ENCODE measurements at regions not wholly inside any gene's neighbourhood (a gene's known extent, or its start where the extent isn't known, plus 50 kb on each side); places are given as distances from the start of the nearest gene placed in this dataset.

DNA sequence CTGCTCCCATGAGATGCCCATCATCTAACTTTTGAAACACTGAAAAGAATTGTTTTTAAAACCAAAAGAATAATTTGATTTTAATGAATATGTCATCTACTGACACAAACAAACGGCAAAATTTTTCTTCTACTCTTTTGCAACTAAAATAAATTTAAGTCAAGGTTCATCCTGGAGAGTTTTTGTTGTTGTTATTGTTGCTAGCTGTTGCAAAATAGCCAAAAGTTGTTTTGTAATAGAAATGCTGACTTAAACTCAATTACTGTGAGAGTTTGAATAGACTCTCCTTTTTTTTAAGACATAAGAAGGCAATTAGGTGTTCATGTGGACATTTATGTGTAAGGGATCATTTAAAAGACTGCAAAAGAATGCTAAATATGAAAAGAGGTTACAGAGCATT, 146.0 kb upstream of the SEM1 start:
- no peaks in the 10 kb centered on the region for H3K9me3 ChIP-seq (ENCODE audit: low read depth)
- TF ChIP-seq EZH2 (IDR thresholded peaks at IDR 0.05; ENCODE audit: borderline replicate concordance) (no peak), EZH2phosphoT487 (IDR thresholded peaks at IDR 0.05; ENCODE audit: low read depth, severe bottlenecking, unreplicated experiment) (no peak)
- TF ChIP-seq, protein P1, sequence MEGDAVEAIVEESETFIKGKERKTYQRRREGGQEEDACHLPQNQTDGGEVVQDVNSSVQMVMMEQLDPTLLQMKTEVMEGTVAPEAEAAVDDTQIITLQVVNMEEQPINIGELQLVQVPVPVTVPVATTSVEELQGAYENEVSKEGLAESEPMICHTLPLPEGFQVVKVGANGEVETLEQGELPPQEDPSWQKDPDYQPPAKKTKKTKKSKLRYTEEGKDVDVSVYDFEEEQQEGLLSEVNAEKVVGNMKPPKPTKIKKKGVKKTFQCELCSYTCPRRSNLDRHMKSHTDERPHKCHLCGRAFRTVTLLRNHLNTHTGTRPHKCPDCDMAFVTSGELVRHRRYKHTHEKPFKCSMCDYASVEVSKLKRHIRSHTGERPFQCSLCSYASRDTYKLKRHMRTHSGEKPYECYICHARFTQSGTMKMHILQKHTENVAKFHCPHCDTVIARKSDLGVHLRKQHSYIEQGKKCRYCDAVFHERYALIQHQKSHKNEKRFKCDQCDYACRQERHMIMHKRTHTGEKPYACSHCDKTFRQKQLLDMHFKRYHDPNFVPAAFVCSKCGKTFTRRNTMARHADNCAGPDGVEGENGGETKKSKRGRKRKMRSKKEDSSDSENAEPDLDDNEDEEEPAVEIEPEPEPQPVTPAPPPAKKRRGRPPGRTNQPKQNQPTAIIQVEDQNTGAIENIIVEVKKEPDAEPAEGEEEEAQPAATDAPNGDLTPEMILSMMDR (IDR thresholded peaks at IDR 0.05; ENCODE audit: poor library complexity): no peak
- no peaks in the 10 kb centered on the region for H3K79me2 ChIP-seq
- H4K20me1 ChIP-seq (ENCODE audit: insufficient read depth, poor library complexity, severe bottlenecking): no peaks in the 10 kb centered on the region
- H3K9me2 ChIP-seq (replicated peaks; ENCODE audit: insufficient read depth): no peaks in the 10 kb centered on the region
- 90% methylated on average over 1 of the region's 1 CpG for WGBS (ENCODE audit: low lambda C conversion rate, missing lambda C conversion rate)
- no peak overlapping the region for H3K27ac ChIP-seq
- no peaks in the 10 kb centered on the region for H3K36me3 ChIP-seq (replicated peaks; ENCODE audit: insufficient read depth, low read depth)
- H3K27me3 ChIP-seq: no peaks in the 10 kb centered on the region
- H3K4me1 ChIP-seq (ENCODE audit: insufficient read depth): no peaks in the 10 kb centered on the region
- DNase-seq (ENCODE audit: low spot score): no peak
- no peak overlapping the region for H3K4me2 ChIP-seq
- no peak overlapping the region for H2AFZ ChIP-seq
- H3K4me3 ChIP-seq: no peak overlapping the region

DNA sequence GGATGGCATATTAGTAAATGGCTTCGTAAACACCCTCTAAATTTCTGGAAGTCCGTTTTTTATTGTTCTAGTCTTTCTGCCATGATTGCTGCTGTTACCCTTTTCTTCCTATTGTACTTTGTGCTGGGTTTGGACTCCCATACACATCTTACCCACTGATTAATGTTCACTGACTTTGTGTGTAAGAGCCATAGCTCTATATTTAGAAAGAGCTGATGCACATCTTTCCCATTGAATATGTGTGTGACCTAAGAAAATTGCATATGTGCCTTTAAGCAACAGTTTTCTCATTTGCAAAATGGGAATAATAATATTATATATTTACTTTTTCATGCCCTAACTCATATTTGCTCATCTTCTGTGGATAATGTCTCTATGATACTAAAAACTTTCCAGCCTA, 135.8 kb upstream of the DLX6 start:
- Histone ChIP-seq H3K9me3 (ENCODE audit: low read depth) (no peaks in the 10 kb centered on the region), H3K79me2 (no peaks in the 10 kb centered on the region), H4K20me1 (ENCODE audit: insufficient read depth, poor library complexity, severe bottlenecking) (no peaks in the 10 kb centered on the region), H3K9me2 (replicated peaks; ENCODE audit: insufficient read depth) (no peaks in the 10 kb centered on the region), H3K4me1 (ENCODE audit: insufficient read depth) (no peaks in the 10 kb centered on the region), H2AFZ (no peak overlapping the region), H3K27ac (no peak overlapping the region), H3K4me2 (no peak overlapping the region), H3K27me3 (no peaks in the 10 kb centered on the region), H3K36me3 (replicated peaks; ENCODE audit: insufficient read depth, low read depth) (no peaks in the 10 kb centered on the region), H3K4me3 (no peak overlapping the region)
- 75% methylated on average over 2 of the region's 2 CpGs for WGBS (ENCODE audit: low lambda C conversion rate, missing lambda C conversion rate)
- TF ChIP-seq, protein P1 (IDR thresholded peaks at IDR 0.05; ENCODE audit: poor library complexity): no peak
- no peak for TF ChIP-seq EZH2 (IDR thresholded peaks at IDR 0.05; ENCODE audit: borderline replicate concordance)
- no peak for TF ChIP-seq EZH2phosphoT487 (IDR thresholded peaks at IDR 0.05; ENCODE audit: low read depth, severe bottlenecking, unreplicated experiment)
- DNase-seq (ENCODE audit: low spot score): no peak

DNA sequence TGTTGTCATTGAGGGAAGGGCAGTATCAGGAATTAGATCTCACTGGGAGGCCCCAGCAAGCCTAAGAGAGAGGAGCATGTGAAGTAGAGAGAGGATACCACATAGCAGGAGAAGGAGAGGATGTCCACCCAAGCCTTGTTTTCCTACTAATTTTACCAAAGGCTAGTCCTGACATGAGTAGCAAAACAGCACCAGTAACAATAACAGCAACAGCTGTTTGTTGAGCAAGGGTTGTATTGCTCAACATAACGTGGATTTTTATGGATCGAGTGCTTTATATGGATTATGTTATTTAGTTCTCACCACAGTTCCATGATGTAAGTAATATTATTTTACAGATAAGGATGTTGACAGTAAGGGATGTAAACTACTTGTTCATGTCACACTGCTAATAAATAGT, 135.2 kb upstream of the DLX6 start:
- H3K79me2 ChIP-seq: no peaks in the 10 kb centered on the region

More for the DNA sequence above, 135.2 kb upstream of the DLX6 start:
- no peak for DNase-seq (ENCODE audit: low spot score)
- Histone ChIP-seq H3K4me1 (ENCODE audit: insufficient read depth) (no peaks in the 10 kb centered on the region), H3K4me3 (no peak overlapping the region), H3K27ac (peak overlapping the region; percentile 27), H4K20me1 (ENCODE audit: insufficient read depth, poor library complexity, severe bottlenecking) (no peaks in the 10 kb centered on the region), H3K9me3 (ENCODE audit: low read depth) (no peaks in the 10 kb centered on the region), H3K4me2 (no peak overlapping the region), H2AFZ (no peak overlapping the region), H3K27me3 (no peaks in the 10 kb centered on the region), H3K9me2 (replicated peaks; ENCODE audit: insufficient read depth) (no peaks in the 10 kb centered on the region), H3K36me3 (replicated peaks; ENCODE audit: insufficient read depth, low read depth) (no peaks in the 10 kb centered on the region)
- 65% methylated on average over 2 of the region's 2 CpGs for WGBS (ENCODE audit: low lambda C conversion rate, missing lambda C conversion rate)
- TF ChIP-seq, protein P1 (IDR thresholded peaks at IDR 0.05; ENCODE audit: poor library complexity): no peak
- TF ChIP-seq EZH2phosphoT487 (IDR thresholded peaks at IDR 0.05; ENCODE audit: low read depth, severe bottlenecking, unreplicated experiment) (no peak), EZH2 (IDR thresholded peaks at IDR 0.05; ENCODE audit: borderline replicate concordance) (no peak)

Measured in hepatocyte (in vitro differentiated cells).